ENCODE measurements at regions not wholly inside any gene's neighbourhood (a gene's known extent, or its start where the extent isn't known, plus 50 kb on each side); places are given as distances from the start of the nearest gene placed in this dataset.

DNA sequence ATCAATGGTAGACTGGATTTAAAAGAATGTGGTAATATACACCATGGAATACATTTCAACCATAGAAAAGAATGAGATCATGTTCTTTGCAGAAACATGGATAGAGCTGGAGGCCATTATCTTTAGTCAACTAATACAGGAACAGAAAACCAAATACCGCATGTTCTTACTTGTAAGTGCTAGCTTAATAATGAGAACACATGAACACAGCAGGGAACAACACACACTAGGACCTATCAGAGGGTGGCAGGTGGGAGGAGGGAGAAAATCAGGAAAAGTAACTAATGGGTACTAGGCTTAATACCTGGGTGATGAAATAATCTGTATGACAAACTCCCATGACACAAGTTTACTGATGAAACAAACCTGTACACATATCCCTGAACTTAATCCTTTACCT, 1435.2 kb downstream of the REEP3 start:
- no peak for DNase-seq (ENCODE audit: low spot score)
- TF ChIP-seq, protein P1, sequence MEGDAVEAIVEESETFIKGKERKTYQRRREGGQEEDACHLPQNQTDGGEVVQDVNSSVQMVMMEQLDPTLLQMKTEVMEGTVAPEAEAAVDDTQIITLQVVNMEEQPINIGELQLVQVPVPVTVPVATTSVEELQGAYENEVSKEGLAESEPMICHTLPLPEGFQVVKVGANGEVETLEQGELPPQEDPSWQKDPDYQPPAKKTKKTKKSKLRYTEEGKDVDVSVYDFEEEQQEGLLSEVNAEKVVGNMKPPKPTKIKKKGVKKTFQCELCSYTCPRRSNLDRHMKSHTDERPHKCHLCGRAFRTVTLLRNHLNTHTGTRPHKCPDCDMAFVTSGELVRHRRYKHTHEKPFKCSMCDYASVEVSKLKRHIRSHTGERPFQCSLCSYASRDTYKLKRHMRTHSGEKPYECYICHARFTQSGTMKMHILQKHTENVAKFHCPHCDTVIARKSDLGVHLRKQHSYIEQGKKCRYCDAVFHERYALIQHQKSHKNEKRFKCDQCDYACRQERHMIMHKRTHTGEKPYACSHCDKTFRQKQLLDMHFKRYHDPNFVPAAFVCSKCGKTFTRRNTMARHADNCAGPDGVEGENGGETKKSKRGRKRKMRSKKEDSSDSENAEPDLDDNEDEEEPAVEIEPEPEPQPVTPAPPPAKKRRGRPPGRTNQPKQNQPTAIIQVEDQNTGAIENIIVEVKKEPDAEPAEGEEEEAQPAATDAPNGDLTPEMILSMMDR (IDR thresholded peaks at IDR 0.05; ENCODE audit: extremely low read depth, missing control alignments): no peak

DNA sequence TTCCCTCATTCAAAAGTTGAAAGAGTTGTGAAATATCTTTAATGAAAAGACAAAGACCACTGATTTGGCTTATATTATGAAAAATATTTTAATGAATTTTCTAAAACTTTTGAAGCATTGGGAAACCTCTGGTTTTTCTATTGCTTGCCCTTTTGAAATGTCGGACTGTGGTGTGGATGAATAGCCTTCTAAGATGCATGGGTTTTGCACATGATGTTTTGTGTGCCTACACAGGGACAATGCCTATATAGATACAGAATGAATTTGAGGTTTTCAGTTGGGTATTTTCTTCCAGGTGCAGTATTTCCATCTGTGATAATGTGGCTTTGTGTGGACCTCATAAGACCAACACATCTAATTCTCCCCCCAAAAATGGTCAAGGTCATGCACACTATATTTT, 1437.9 kb downstream of the REEP3 start:
- DNase-seq (ENCODE audit: low spot score): no peak
- TF ChIP-seq, protein P1 (IDR thresholded peaks at IDR 0.05; ENCODE audit: extremely low read depth, missing control alignments): no peak

DNA sequence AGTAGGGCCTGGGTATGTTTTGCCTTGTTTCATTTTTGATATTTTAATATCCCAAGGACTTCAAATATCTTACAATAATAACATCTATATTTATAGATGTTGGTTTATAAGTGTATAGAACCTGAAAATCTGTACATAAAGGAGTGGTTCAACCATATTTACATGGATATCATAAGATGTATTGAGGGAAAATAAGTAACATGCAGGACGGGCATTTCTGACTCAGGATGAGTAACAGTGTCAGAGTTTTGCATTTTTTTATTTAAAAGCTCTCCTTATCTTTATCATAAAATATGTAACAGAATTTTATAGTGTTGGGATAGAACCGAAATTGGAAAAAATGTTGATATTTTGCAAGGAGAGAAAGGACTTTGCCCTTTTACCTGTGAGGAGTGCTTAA, 1438.7 kb downstream of the REEP3 start:
- TF ChIP-seq, protein P1 (IDR thresholded peaks at IDR 0.05; ENCODE audit: extremely low read depth, missing control alignments): no peak
- no peak for DNase-seq (ENCODE audit: low spot score)

DNA sequence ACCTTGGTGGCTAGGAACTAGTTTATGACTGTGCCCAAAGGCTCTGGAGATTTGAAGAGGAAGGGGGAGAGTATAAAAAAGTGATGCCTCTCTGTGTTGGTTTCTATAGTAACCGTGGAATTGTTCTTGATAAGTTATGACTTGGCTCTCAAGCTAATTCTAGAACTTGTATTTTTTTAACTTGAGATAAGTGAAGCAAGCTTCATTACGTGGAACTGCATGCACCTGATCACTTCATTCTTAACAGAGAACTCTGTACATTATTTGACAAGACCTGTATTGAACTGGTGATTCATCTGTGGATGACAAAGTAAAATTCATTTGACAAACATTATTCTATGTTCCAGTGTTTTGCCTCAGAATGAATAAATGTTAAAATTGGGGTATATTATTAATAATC, 1452.2 kb downstream of the REEP3 start:
- TF ChIP-seq, protein P1 (IDR thresholded peaks at IDR 0.05; ENCODE audit: extremely low read depth, missing control alignments): no peak
- DNase-seq (ENCODE audit: low spot score): no peak

DNA sequence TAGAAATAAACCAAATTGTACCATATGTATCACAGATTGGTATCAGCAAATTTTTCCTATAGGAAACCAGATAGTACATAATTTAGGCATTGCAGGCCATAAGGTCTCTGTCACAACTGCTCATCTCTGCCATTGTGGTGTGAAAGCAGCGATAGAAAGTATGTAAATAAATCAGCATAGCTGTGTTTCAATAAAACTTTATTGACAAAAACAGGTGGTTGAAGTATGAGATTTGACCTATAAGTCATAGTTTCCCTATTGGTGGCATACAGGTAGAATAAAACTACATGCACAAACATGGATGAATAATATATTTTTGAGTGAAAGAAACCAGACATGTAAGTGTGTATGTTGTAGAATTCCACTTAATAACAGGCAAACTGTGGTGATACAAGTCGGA, 1454.9 kb downstream of the REEP3 start:
- TF ChIP-seq, protein P1 (IDR thresholded peaks at IDR 0.05; ENCODE audit: extremely low read depth, missing control alignments): no peak
- DNase-seq (ENCODE audit: low spot score): no peak

DNA sequence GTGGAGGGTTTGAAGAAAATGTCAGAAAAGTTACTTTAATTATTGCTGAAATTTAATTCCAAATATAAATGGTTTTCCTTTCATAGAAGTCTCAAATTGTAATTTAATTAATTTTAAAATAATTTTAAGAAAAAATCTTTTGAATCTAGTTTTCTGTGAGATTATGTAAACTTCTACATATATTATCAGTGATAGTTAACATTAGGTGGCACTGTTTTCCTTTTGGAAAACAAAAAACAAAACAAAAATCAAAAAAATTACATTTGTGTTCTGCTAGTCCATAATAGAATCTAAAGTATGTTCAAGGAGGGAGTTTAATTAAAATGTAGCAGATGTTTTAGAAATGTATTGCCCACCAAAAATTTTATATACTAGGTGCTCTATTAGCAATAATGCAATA, 1456.7 kb downstream of the REEP3 start:
- no peak for DNase-seq (ENCODE audit: low spot score)
- TF ChIP-seq, protein P1 (IDR thresholded peaks at IDR 0.05; ENCODE audit: extremely low read depth, missing control alignments): no peak

DNA sequence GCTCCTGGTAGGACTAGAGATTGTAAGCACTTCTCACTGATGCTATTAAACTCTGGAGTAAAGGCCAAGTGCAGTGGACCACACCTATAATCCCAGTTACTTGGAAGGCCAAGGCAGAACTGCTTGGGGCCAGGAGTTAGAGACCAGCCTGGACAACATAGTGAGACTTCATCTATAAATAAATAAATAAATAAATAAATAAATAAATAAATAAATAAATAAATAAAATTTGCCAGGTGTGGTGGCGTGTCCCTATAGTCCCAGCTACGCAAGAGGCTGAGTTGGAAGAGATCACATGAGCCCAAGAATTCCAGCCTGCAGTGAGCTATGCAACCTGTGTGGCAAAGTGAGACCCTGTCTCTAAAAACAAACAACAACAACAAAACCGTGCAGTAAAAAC, 1475.7 kb downstream of the REEP3 start:
- no peak for DNase-seq (ENCODE audit: low spot score)
- TF ChIP-seq, protein P1 (IDR thresholded peaks at IDR 0.05; ENCODE audit: extremely low read depth, missing control alignments): no peak

Data from GM20000 (cell line).